PC-9 (cell line): ENCODE measurements at regions not wholly inside any gene's neighbourhood (a gene's known extent, or its start where the extent isn't known, plus 50 kb on each side); places are given as distances from the start of the nearest gene placed in this dataset.
"Not testable (repeated sequence)": the region's sequence is repeated elsewhere in the genome, so short reads cannot be mapped to it uniquely, and the experiment has no call there.

Experiments used
- BruUV-seq: library from RNA; stranded (reverse); fragments of 400-500 nt; replicated peaks from 2 replicates; lab custom pipeline; 2021; lab: Mats Ljungman, UMichigan
- CTCF ChIA-PET: fragments of 300-600 bp; sonication (Branson Sonifier 250); formaldehyde crosslinking; loops from one replicate; lab custom pipeline; 2022; ENCODE audit warnings: antibody characterized with exemption; lab: Charles Lee
- POLR2A ChIA-PET: fragments of 300-600 bp; sonication (Branson Sonifier 250); formaldehyde crosslinking; loops from one replicate; lab custom pipeline; 2022; ENCODE audit warnings: antibody characterized with exemption; ENCODE audit not compliant: unreplicated experiment; lab: Charles Lee
- DNase-seq, 2 experiments: peaks; one replicate each; pipeline versions ENCODE4 v3.0.0 to v3.0.0-alpha.2; 2015 to 2022; ENCODE audit warnings: mixed read lengths in 1 of 2
- H2AFZ ChIP-seq: fragments of 200-600 bp; sonication (generic); 2 replicates; pipeline ENCODE4 v1.8.1; 2017; ENCODE audit warnings: antibody characterized with exemption
- H3F3A ChIP-seq: fragments of 200-600 bp; sonication (generic); 2 replicates; pipeline ENCODE4 v1.8.1; 2017; ENCODE audit warnings: antibody characterized with exemption, mild to moderate bottlenecking, low read depth; ENCODE audit not compliant: insufficient read depth
- H3K27ac ChIP-seq: fragments of 200-600 bp; sonication (generic); 2 replicates; pipeline ENCODE4 v1.6.1; 2016; ENCODE audit warnings: mixed run types
- H3K27me3 ChIP-seq: fragments of 200-600 bp; sonication (generic); 2 replicates; pipeline ENCODE4 v1.6.1; 2016; ENCODE audit warnings: low read depth, mixed run types; ENCODE audit not compliant: insufficient read depth
- H3K36me3 ChIP-seq: fragments of 200-600 bp; sonication (generic); 2 replicates; pipeline ENCODE4 v1.6.1; 2016; ENCODE audit warnings: low read depth, mixed run types
- H3K4me1 ChIP-seq: fragments of 200-600 bp; sonication (generic); replicated peaks from 2 replicates; pipeline ENCODE4 v1.6.1; 2016; ENCODE audit warnings: mixed run types; ENCODE audit not compliant: insufficient read depth
- H3K4me2 ChIP-seq: fragments of 200-600 bp; sonication (generic); 2 replicates; pipeline ENCODE4 v1.6.1; 2017; ENCODE audit warnings: mixed run types
- H3K4me3 ChIP-seq: fragments of 200-600 bp; sonication (generic); 2 replicates; pipeline ENCODE4 v1.6.1; 2016; ENCODE audit warnings: mixed run types
- H3K79me2 ChIP-seq: fragments of 200-600 bp; sonication (generic); 2 replicates; pipeline ENCODE4 v1.6.1; 2017; ENCODE audit warnings: low read depth, mixed run types
- H3K9me2 ChIP-seq: fragments of 200-600 bp; sonication (generic); 2 replicates; pipeline ENCODE4 v1.8.1; 2017; ENCODE audit warnings: mild to moderate bottlenecking; ENCODE audit not compliant: insufficient read depth
- H3K9me3 ChIP-seq: fragments of 200-600 bp; sonication (generic); 2 replicates; pipeline ENCODE4 v1.8.1; 2016; ENCODE audit warnings: low read depth; ENCODE audit not compliant: insufficient read depth
- H4K20me1 ChIP-seq: fragments of 200-600 bp; sonication (generic); 2 replicates; pipeline ENCODE4 v1.8.1; 2017; ENCODE audit not compliant: insufficient read depth
- EZH2 ChIP-seq: fragments of 200-600 bp; sonication (generic); IDR thresholded peaks from 2 replicates; pipeline ENCODE4 v1.8.0; 2017; ENCODE audit warnings: antibody characterized with exemption, low read depth
- intact Hi-C: fragments of 100-400 bp; cut with micrococcal nuclease; formaldehyde crosslinking; loops from one replicate; pipeline ENCODE4 v1.10.0; 2022; ENCODE audit not compliant: unreplicated experiment
- TF ChIP-seq, protein P1 (sequence below): fragments of 200-600 bp; sonication (generic); conservative IDR thresholded peaks from 2 replicates; pipeline ENCODE4 v1.6.1; 2017; ENCODE audit warnings: mixed run types, antibody characterized with exemption, mild to moderate bottlenecking, moderate library complexity

DNA sequence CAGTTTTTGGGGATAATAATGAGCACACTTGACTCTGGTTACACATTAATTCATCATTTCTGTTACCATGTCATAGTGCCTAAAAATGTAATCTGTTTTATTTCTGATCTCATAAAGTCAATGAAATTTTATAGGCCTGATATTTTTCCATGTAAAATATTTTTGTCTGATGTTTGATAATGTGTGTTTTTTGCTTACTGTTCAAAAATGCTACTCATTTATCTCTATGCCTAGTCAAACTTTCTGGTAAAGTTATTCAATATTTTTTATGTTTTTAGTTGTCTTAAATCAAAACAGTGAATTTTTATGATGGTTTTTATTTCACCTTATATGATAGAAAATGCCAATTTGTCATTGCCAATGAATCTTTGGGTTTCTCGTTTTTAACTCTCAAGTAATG lies 147.0 kb downstream of the AHSP start:
- H3K4me1 ChIP-seq: no peaks in the 10 kb centered on the region
- H2AFZ ChIP-seq: no peak overlapping the region
- H3K27ac ChIP-seq: no peak overlapping the region
- H3K36me3 ChIP-seq: no peaks in the 10 kb centered on the region
- no peaks in the 10 kb centered on the region for H3K79me2 ChIP-seq
- peaks cover 5% of the 10 kb centered on the region; the same call in 1 of the 2 replicates for H3K9me3 ChIP-seq
- H3F3A ChIP-seq: no peaks in the 10 kb centered on the region
- TF ChIP-seq, protein P1, sequence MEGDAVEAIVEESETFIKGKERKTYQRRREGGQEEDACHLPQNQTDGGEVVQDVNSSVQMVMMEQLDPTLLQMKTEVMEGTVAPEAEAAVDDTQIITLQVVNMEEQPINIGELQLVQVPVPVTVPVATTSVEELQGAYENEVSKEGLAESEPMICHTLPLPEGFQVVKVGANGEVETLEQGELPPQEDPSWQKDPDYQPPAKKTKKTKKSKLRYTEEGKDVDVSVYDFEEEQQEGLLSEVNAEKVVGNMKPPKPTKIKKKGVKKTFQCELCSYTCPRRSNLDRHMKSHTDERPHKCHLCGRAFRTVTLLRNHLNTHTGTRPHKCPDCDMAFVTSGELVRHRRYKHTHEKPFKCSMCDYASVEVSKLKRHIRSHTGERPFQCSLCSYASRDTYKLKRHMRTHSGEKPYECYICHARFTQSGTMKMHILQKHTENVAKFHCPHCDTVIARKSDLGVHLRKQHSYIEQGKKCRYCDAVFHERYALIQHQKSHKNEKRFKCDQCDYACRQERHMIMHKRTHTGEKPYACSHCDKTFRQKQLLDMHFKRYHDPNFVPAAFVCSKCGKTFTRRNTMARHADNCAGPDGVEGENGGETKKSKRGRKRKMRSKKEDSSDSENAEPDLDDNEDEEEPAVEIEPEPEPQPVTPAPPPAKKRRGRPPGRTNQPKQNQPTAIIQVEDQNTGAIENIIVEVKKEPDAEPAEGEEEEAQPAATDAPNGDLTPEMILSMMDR: no peak
- TF ChIP-seq EZH2: no peak
- intact Hi-C loops: no loop called here
- no peak for DNase-seq
- H3K9me2 ChIP-seq: no peaks in the 10 kb centered on the region
- CTCF ChIA-PET: no interaction called here
- H3K4me3 ChIP-seq: no peak overlapping the region
- H4K20me1 ChIP-seq: no peaks in the 10 kb centered on the region
- no TSS peak for BruUV-seq
- POLR2A ChIA-PET: no interaction called here
- peaks cover 4% of the 10 kb centered on the region; the same call in 1 of the 2 replicates for H3K27me3 ChIP-seq
- no peak overlapping the region for H3K4me2 ChIP-seq

DNA sequence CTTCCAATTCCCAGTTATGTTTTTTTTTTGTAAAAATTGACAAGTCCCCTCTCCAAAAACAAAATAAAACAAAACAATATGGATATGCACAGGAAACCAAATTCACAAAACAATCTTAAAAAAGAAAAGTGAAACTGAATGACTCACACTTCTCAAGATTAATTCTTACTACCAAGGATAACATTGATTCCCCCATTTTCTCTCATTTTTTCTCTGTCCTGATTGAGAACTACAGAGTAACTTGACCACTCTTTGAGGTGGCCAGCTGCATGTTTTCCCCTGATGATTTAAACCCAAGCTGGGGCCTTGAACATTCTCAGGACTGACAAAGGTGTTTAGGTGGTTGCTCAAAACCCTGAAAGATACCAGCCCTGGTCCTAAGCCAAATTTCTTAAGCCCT lies 149.0 kb downstream of the AHSP start:
- no peaks in the 10 kb centered on the region for H3K79me2 ChIP-seq
- TF ChIP-seq, protein P1: no peak
- TF ChIP-seq EZH2: no peak
- H3K27ac ChIP-seq: no peak overlapping the region
- peaks cover 5% of the 10 kb centered on the region for H3K9me3 ChIP-seq
- no peaks in the 10 kb centered on the region for H4K20me1 ChIP-seq
- H3F3A ChIP-seq: no peaks in the 10 kb centered on the region
- no peak overlapping the region for H2AFZ ChIP-seq
- intact Hi-C loops: no loop called here
- peaks cover 5% of the 10 kb centered on the region; the same call in 1 of the 2 replicates for H3K27me3 ChIP-seq
- no peaks in the 10 kb centered on the region for H3K4me1 ChIP-seq
- no peak overlapping the region for H3K4me2 ChIP-seq
- BruUV-seq: no TSS peak
- no peaks in the 10 kb centered on the region for H3K36me3 ChIP-seq
- no peak overlapping the region for H3K4me3 ChIP-seq
- ChIA-PET POLR2A (no interaction called here), CTCF (no interaction called here)
- no peaks in the 10 kb centered on the region for H3K9me2 ChIP-seq
- DNase-seq: no peak

DNA sequence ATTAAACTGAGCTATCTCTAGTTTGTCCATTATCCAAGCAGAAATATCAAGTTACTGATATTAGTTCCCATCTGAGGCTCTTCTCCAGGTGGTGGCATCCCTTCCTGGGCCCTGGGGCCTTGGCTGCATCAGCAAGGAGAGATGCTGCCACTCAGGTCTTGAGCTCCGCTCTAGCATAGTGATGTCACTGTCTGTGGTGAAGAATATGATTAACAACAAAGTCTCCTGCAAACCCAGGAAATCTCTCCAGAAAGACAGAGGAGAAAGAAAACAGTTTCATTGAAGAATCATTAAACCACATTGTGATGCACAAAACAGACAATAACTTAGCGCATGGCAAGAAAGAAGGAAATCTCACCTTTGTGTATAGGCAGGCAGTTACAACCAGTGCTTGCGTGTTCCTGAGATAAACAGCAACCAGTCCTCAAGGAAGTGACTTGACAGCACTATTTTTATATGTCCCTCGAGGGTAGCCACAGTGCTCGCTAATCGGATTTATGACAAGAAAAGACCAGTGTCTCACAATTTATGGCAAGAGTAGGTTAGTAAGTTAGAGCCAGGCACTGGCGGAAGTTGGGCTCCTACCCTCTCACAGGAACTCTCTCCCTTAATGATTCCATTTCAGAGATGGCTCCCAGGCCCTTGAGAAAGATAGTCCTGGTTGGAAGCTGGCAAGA lies 151.1 kb downstream of the AHSP start:
- H3K27me3 ChIP-seq: peaks cover 13% of the 10 kb centered on the region
- H3K9me3 ChIP-seq: peaks cover 5% of the 10 kb centered on the region
- H4K20me1 ChIP-seq: no peaks in the 10 kb centered on the region
- no peak overlapping the region for H3K4me3 ChIP-seq
- no peaks in the 10 kb centered on the region for H3F3A ChIP-seq
- no peaks in the 10 kb centered on the region for H3K4me1 ChIP-seq
- H3K27ac ChIP-seq: no peak overlapping the region
- ChIA-PET CTCF (no interaction called here), POLR2A (no interaction called here)
- intact Hi-C loops: no loop called here
- H2AFZ ChIP-seq: no peak overlapping the region
- no peak overlapping the region for H3K4me2 ChIP-seq
- H3K9me2 ChIP-seq: no peaks in the 10 kb centered on the region
- H3K79me2 ChIP-seq: no peaks in the 10 kb centered on the region
- DNase-seq: no peak
- no peaks in the 10 kb centered on the region for H3K36me3 ChIP-seq
- TF ChIP-seq, protein P1: no peak
- no peak for TF ChIP-seq EZH2
- no TSS peak for BruUV-seq

DNA sequence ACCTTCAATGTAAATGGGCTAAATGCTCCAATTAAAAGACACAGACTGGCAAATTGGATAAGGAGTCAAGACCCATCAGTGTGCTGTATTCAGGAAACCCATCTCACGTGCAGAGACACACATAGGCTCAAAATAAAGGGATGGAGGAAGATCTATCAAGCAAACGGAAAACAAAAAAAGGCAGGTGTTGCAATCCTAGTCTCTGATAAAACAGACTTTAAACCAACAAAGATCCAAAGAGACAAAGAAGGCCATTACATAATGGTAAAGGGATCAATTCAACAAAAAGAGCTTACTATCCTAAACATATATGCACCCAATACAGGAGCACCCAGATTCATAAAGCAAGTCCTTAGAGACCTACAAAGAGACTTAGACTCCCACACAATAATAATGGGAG lies 161.6 kb downstream of the AHSP start:
- H3K9me3 ChIP-seq, H3K4me3 ChIP-seq, H3K9me2 ChIP-seq, H4K20me1 ChIP-seq, H3F3A ChIP-seq, H3K27ac ChIP-seq, BruUV-seq, DNase-seq, POLR2A ChIA-PET, H3K36me3 ChIP-seq, H3K4me2 ChIP-seq, H3K79me2 ChIP-seq, H3K4me1 ChIP-seq, H2AFZ ChIP-seq, intact Hi-C loops, CTCF ChIA-PET: not testable (repeated sequence)
- H3K27me3 ChIP-seq: peaks cover 48% of the 10 kb centered on the region

DNA sequence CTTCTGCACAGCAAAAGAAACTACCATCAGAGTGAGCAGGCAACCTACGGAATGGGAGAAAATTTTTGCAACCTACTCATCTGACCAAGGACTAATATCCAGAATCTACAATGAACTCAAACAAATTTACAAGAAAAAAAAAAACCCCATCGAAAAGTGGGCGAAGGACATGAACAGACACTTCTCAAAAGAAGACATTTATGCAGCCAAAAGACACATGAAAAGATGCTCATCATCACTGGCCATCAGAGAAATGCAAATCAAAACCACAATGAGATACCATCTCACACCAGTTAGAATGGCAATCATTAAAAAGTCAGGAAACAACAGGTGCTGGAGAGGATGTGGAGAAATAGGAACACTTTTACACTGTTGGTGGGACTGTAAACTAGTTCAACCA lies 164.6 kb downstream of the AHSP start:
- H3K4me1 ChIP-seq, H3K4me2 ChIP-seq, H2AFZ ChIP-seq, CTCF ChIA-PET, H3K9me3 ChIP-seq, DNase-seq, H3K9me2 ChIP-seq, H3K36me3 ChIP-seq, POLR2A ChIA-PET, H3K4me3 ChIP-seq, BruUV-seq, H3K27ac ChIP-seq, H4K20me1 ChIP-seq, H3K79me2 ChIP-seq, H3F3A ChIP-seq: not testable (repeated sequence)
- intact Hi-C loops: loop anchor here (10.0 kb wide), 1 partner anchor 408 kb away; no protein-coding TSS in a partner anchor
- H3K27me3 ChIP-seq: peaks cover 27% of the 10 kb centered on the region
